Karpas-422 (cell line): ENCODE measurements at regions not wholly inside any gene's neighbourhood (a gene's known extent, or its start where the extent isn't known, plus 50 kb on each side); places are given as distances from the start of the nearest gene placed in this dataset.

Experiments
- DNase-seq: peaks from one replicate; pipeline ENCODE4 v3.0.0-alpha.2; 2015
- H2AFZ ChIP-seq: fragments of 200-600 bp; sonication (generic); 2 replicates; pipeline ENCODE4 v1.6.1; 2014; ENCODE audit warnings: antibody characterized with exemption, low read length, mixed read lengths
- H3K27ac ChIP-seq: fragments of 200-600 bp; sonication (generic); 2 replicates; pipeline ENCODE4 v1.5.1; 2014; ENCODE audit warnings: mild to moderate bottlenecking, low read length, moderate library complexity
- H3K27me3 ChIP-seq: fragments of 200-600 bp; sonication (generic); 2 replicates; pipeline ENCODE4 v1.6.1; 2014; ENCODE audit warnings: low read length, mixed read lengths
- H3K36me3 ChIP-seq: fragments of 200-600 bp; sonication (generic); 2 replicates; pipeline ENCODE4 v1.6.1; 2014; ENCODE audit warnings: low read length, mixed read lengths; ENCODE audit not compliant: insufficient read depth
- H3K4me1 ChIP-seq: fragments of 200-600 bp; sonication (generic); 2 replicates; pipeline ENCODE4 v1.6.1; 2014; ENCODE audit warnings: mild to moderate bottlenecking, low read length, mixed read lengths
- H3K4me2 ChIP-seq: fragments of 200-600 bp; sonication (generic); 2 replicates; pipeline ENCODE4 v1.6.1; 2014; ENCODE audit warnings: low read length, low read depth, mild to moderate bottlenecking; ENCODE audit not compliant: poor library complexity, severe bottlenecking
- H3K4me3 ChIP-seq: fragments of 200-600 bp; sonication (generic); 2 replicates; pipeline ENCODE4 v1.5.1; 2014; ENCODE audit warnings: mild to moderate bottlenecking, antibody characterized with exemption, low read length, mixed read lengths
- H3K79me2 ChIP-seq: fragments of 200-600 bp; sonication (generic); 2 replicates; pipeline ENCODE4 v1.6.1; 2014; ENCODE audit warnings: mild to moderate bottlenecking, low read length, mixed read lengths
- H3K9ac ChIP-seq: fragments of 200-600 bp; sonication (generic); 2 replicates; pipeline ENCODE4 v1.6.0; 2014; ENCODE audit warnings: low read length
- H3K9me2 ChIP-seq: fragments of 200-600 bp; sonication (generic), shearing (Covaris generic); replicated peaks from 2 replicates; pipeline ENCODE4 v1.6.0; 2014; ENCODE audit warnings: mild to moderate bottlenecking, low read length, moderate library complexity; ENCODE audit not compliant: insufficient read depth
- H3K9me3 ChIP-seq: fragments of 300-700, 200-600 bp; sonication (generic); 2 replicates; pipeline ENCODE4 v1.6.1; 2014; ENCODE audit warnings: low read length, mixed read lengths
- H4K20me1 ChIP-seq: fragments of 200-600 bp; sonication (generic); 2 replicates; pipeline ENCODE4 v1.6.1; 2014; ENCODE audit warnings: mild to moderate bottlenecking, antibody characterized with exemption, low read length, low read depth; ENCODE audit not compliant: insufficient read depth

GRCh38 chr7:113421696-113422330, 303.5 kb upstream of the SMIM30 start:
- peak; percentile 95 for DNase-seq
- H2AFZ ChIP-seq = peak overlapping the region; percentile 39; the same call in 1 of the 2 replicates
- no peaks in the 10 kb centered on the region for H4K20me1 ChIP-seq
- H3K79me2 ChIP-seq = no peaks in the 10 kb centered on the region
- no peaks in the 10 kb centered on the region for H3K36me3 ChIP-seq
- H3K9me2 ChIP-seq = no peaks in the 10 kb centered on the region
- H3K4me2 ChIP-seq = no peak overlapping the region
- H3K27me3 ChIP-seq = no peaks in the 10 kb centered on the region
- no peak overlapping the region for H3K9ac ChIP-seq
- no peaks in the 10 kb centered on the region for H3K4me1 ChIP-seq
- H3K9me3 ChIP-seq = no peaks in the 10 kb centered on the region
- no peak overlapping the region for H3K27ac ChIP-seq
- no peak overlapping the region for H3K4me3 ChIP-seq

GRCh38 chr7:113414401-113415035, 296.2 kb upstream of the SMIM30 start:
- Histone ChIP-seq H3K9me2 (no peaks in the 10 kb centered on the region), H3K27me3 (no peaks in the 10 kb centered on the region), H3K9me3 (no peaks in the 10 kb centered on the region), H3K27ac (no peak overlapping the region), H3K79me2 (no peaks in the 10 kb centered on the region), H3K4me2 (no peak overlapping the region), H3K36me3 (no peaks in the 10 kb centered on the region), H4K20me1 (no peaks in the 10 kb centered on the region), H3K9ac (no peak overlapping the region), H3K4me1 (no peaks in the 10 kb centered on the region), H3K4me3 (no peak overlapping the region), H2AFZ (no peak overlapping the region)
- no peak for DNase-seq

- Histone ChIP-seq H3K9me2 (no peaks in the 10 kb centered on the region), H3K9ac (no peak overlapping the region), H4K20me1 (no peaks in the 10 kb centered on the region), H3K9me3 (no peaks in the 10 kb centered on the region), H3K79me2 (no peaks in the 10 kb centered on the region), H3K4me2 (no peak overlapping the region), H3K27me3 (no peaks in the 10 kb centered on the region), H3K4me1 (no peaks in the 10 kb centered on the region), H3K27ac (no peak overlapping the region), H3K36me3 (no peaks in the 10 kb centered on the region), H2AFZ (no peak overlapping the region), H3K4me3 (no peak overlapping the region)
- no peak for DNase-seq
Observed at GRCh38 chr7:113412410-113412809, 294.1 kb upstream of the SMIM30 start.

- Histone ChIP-seq H3K9ac (no peak overlapping the region), H4K20me1 (no peaks in the 10 kb centered on the region), H3K9me2 (no peaks in the 10 kb centered on the region), H3K9me3 (no peaks in the 10 kb centered on the region), H3K27me3 (no peaks in the 10 kb centered on the region), H3K4me3 (no peak overlapping the region), H2AFZ (no peak overlapping the region), H3K4me1 (no peaks in the 10 kb centered on the region), H3K36me3 (no peaks in the 10 kb centered on the region), H3K79me2 (no peaks in the 10 kb centered on the region), H3K27ac (no peak overlapping the region), H3K4me2 (no peak overlapping the region)
- no peak for DNase-seq
Observed at GRCh38 chr7:113410796-113411195, 292.4 kb upstream of the SMIM30 start.

GRCh38 chr7:113408999-113409398, 290.6 kb upstream of the SMIM30 start:
- Histone ChIP-seq H3K27ac (no peak overlapping the region), H3K9me2 (no peaks in the 10 kb centered on the region), H3K9me3 (no peaks in the 10 kb centered on the region), H2AFZ (no peak overlapping the region), H3K4me3 (no peak overlapping the region), H3K79me2 (no peaks in the 10 kb centered on the region), H3K4me2 (no peak overlapping the region), H4K20me1 (no peaks in the 10 kb centered on the region), H3K4me1 (no peaks in the 10 kb centered on the region), H3K9ac (no peak overlapping the region), H3K36me3 (no peaks in the 10 kb centered on the region), H3K27me3 (no peaks in the 10 kb centered on the region)
- DNase-seq = no peak

GRCh38 chr7:113405296-113406056, 287.1 kb upstream of the SMIM30 start:
- H2AFZ ChIP-seq = no peak overlapping the region
- H3K36me3 ChIP-seq = no peaks in the 10 kb centered on the region
- no peaks in the 10 kb centered on the region for H4K20me1 ChIP-seq
- no peak overlapping the region for H3K9ac ChIP-seq
- H3K79me2 ChIP-seq = no peaks in the 10 kb centered on the region
- H3K4me3 ChIP-seq = no peak overlapping the region
- H3K9me2 ChIP-seq = no peaks in the 10 kb centered on the region
- H3K4me1 ChIP-seq = no peaks in the 10 kb centered on the region
- H3K4me2 ChIP-seq = no peak overlapping the region
- no peak for DNase-seq
- H3K9me3 ChIP-seq = no peaks in the 10 kb centered on the region
- no peaks in the 10 kb centered on the region for H3K27me3 ChIP-seq
- H3K27ac ChIP-seq = no peak overlapping the region

DNA sequence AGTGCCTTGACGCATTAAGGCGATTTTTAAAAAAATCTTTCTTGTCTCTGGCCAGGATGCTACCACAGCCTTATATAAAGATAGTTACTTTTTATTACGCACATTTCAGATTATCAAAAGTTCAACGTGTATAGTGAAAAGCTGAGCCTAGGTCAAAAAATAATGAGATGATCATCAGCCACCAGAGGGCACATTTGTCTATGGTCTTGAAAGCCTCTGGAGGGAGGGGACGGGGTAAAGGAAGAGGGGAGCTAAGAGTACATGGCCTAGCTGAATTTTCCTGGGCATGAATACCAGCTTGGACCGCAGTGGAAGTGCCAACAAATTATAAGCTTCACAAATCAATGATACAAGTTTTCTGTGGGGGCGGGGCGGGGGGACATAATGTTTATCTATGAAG, 285.9 kb upstream of the SMIM30 start:
- no peak overlapping the region for H3K4me3 ChIP-seq
- no peaks in the 10 kb centered on the region for H3K79me2 ChIP-seq
- peak; percentile 69 for DNase-seq
- H3K27ac ChIP-seq = no peak overlapping the region
- H3K9ac ChIP-seq = no peak overlapping the region
- H3K9me2 ChIP-seq = no peaks in the 10 kb centered on the region
- no peaks in the 10 kb centered on the region for H3K36me3 ChIP-seq
- H3K4me2 ChIP-seq = no peak overlapping the region
- no peaks in the 10 kb centered on the region for H4K20me1 ChIP-seq
- H3K27me3 ChIP-seq = no peaks in the 10 kb centered on the region
- H2AFZ ChIP-seq = no peak overlapping the region
- no peaks in the 10 kb centered on the region for H3K9me3 ChIP-seq
- H3K4me1 ChIP-seq = no peaks in the 10 kb centered on the region

GRCh38 chr7:113402482-113402881, 284.1 kb upstream of the SMIM30 start:
- no peaks in the 10 kb centered on the region for H3K4me1 ChIP-seq
- H3K36me3 ChIP-seq = no peaks in the 10 kb centered on the region
- no peak for DNase-seq
- no peaks in the 10 kb centered on the region for H4K20me1 ChIP-seq
- H3K4me3 ChIP-seq = no peak overlapping the region
- H3K79me2 ChIP-seq = no peaks in the 10 kb centered on the region
- H3K27ac ChIP-seq = no peak overlapping the region
- no peak overlapping the region for H3K4me2 ChIP-seq
- H3K9me3 ChIP-seq = no peaks in the 10 kb centered on the region
- no peak overlapping the region for H2AFZ ChIP-seq
- H3K9me2 ChIP-seq = no peaks in the 10 kb centered on the region
- no peak overlapping the region for H3K9ac ChIP-seq
- no peaks in the 10 kb centered on the region for H3K27me3 ChIP-seq
